Gastroesophageal sphincter (tissue), 4 donors: ENCODE measurements at regions not wholly inside any gene's neighbourhood (a gene's known extent, or its start where the extent isn't known, plus 50 kb on each side); places are given as distances from the start of the nearest gene placed in this dataset.

Experiments used
- ATAC-seq: fragments of 150-250 bp; one replicate; pipeline ENCODE4 v1.9.1; 2016; ENCODE audit warnings: mild to moderate bottlenecking, moderate library complexity
- H3K27ac ChIP-seq, 4 donors: fragments of 200-600 bp; sonication (generic) in 3 of 4; 1 replicate in 3 of 4; 2 replicates in 1 of 4; pipeline ENCODE4 v1.5.1; 2016 to 2019
- H3K27me3 ChIP-seq: fragments of 200-600 bp; sonication (generic); one replicate; pipeline ENCODE4 v1.5.1; 2019
- H3K36me3 ChIP-seq, 2 donors: fragments of 200-600 bp; sonication (generic); one replicate each; pipeline ENCODE4 v1.5.1; 2019; ENCODE audit warnings: control low read depth in 1 of 2
- H3K4me1 ChIP-seq, 3 donors: fragments of 200-600 bp; sonication (generic); 1 replicate in 2 of 3; 2 replicates in 1 of 3; pipeline ENCODE4 v1.5.1; 2016 to 2019; ENCODE audit warnings: control low read depth in 2 of 3
- H3K4me3 ChIP-seq, 2 donors: fragments of 200-600 bp; sonication (generic); one replicate each; pipeline ENCODE4 v1.5.1; 2019; ENCODE audit warnings: mild to moderate bottlenecking in 1 of 2, moderate library complexity in 1 of 2
- H3K9me3 ChIP-seq, 3 donors: fragments of 200-600 bp; sonication (generic); one replicate each; pipeline ENCODE4 v1.5.1; 2017 to 2019; ENCODE audit warnings: control low read depth in 2 of 3
- EP300 ChIP-seq: sonication (generic); formaldehyde crosslinking; IDR thresholded peaks from one replicate; pipeline ENCODE4 v1.6.1; 2017; ENCODE audit warnings: antibody characterized with exemption, mild to moderate bottlenecking
- POLR2A ChIP-seq, 2 donors: fragments of 450-650 bp; IDR thresholded peaks; one replicate each; pipeline ENCODE4 v1.6.1; 2017; ENCODE audit warnings: antibody characterized with exemption in 2 of 2, mild to moderate bottlenecking in 2 of 2, moderate library complexity in 1 of 2
- POLR2AphosphoS5 ChIP-seq: sonication (generic); formaldehyde crosslinking; IDR thresholded peaks from one replicate; pipeline ENCODE4 v1.6.1; 2017; ENCODE audit warnings: antibody characterized with exemption
- WGBS, 2 donors: methylation state at CpG; one replicate each; pipeline ENCODE4 v1.1.5; 2018; ENCODE audit warnings: low coverage in 1 of 2; 5-methylcytosine and 5-hydroxymethylcytosine counted together
- TF ChIP-seq, protein P1 (sequence below), 4 experiments: fragments of 200-600 bp in 2 of 4; fragments of 450-650 bp in 2 of 4; sonication (generic) in 1 of 4; IDR thresholded peaks; one replicate each; pipeline ENCODE4 v1.5.1; 2017 to 2019; ENCODE audit warnings: antibody characterized with exemption in 4 of 4, mild to moderate bottlenecking in 2 of 4, moderate library complexity in 2 of 4

GRCh38 chr15:77553695-77554094 lies 79.0 kb downstream of the LINGO1 start:
- Histone ChIP-seq H3K36me3 (no peaks in the 10 kb centered on the region), H3K27ac (no peak overlapping the region), H3K4me1 (no peaks in the 10 kb centered on the region), H3K27me3 (no peaks in the 10 kb centered on the region), H3K4me3 (no peak overlapping the region), H3K9me3 (no peaks in the 10 kb centered on the region)
- ATAC-seq: no peak
- WGBS, 2 donors: 82% methylated on average over 6 of the region's 6 CpGs; no CpG with 5 or more reads in 1 of the 2 donors
- TF ChIP-seq, protein P1, sequence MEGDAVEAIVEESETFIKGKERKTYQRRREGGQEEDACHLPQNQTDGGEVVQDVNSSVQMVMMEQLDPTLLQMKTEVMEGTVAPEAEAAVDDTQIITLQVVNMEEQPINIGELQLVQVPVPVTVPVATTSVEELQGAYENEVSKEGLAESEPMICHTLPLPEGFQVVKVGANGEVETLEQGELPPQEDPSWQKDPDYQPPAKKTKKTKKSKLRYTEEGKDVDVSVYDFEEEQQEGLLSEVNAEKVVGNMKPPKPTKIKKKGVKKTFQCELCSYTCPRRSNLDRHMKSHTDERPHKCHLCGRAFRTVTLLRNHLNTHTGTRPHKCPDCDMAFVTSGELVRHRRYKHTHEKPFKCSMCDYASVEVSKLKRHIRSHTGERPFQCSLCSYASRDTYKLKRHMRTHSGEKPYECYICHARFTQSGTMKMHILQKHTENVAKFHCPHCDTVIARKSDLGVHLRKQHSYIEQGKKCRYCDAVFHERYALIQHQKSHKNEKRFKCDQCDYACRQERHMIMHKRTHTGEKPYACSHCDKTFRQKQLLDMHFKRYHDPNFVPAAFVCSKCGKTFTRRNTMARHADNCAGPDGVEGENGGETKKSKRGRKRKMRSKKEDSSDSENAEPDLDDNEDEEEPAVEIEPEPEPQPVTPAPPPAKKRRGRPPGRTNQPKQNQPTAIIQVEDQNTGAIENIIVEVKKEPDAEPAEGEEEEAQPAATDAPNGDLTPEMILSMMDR (IDR thresholded peaks at IDR 0.05): no peak
- TF ChIP-seq POLR2AphosphoS5 (no peak), POLR2A (IDR thresholded peaks at IDR 0.05) (no peak), EP300 (no peak)

GRCh38 chr15:77553257-77553656 lies 79.5 kb downstream of the LINGO1 start:
- WGBS, 2 donors: 90 to 94% methylated on average over 3 of the region's 3 CpGs
- Histone ChIP-seq H3K27me3 (no peaks in the 10 kb centered on the region), H3K36me3 (no peaks in the 10 kb centered on the region), H3K9me3 (no peaks in the 10 kb centered on the region), H3K4me1 (no peaks in the 10 kb centered on the region), H3K4me3 (no peak overlapping the region), H3K27ac (no peak overlapping the region)
- ATAC-seq: no peak
- TF ChIP-seq, protein P1 (IDR thresholded peaks at IDR 0.05): no peak
- no peak for TF ChIP-seq EP300
- TF ChIP-seq POLR2AphosphoS5: no peak
- TF ChIP-seq POLR2A (IDR thresholded peaks at IDR 0.05): no peak

DNA sequence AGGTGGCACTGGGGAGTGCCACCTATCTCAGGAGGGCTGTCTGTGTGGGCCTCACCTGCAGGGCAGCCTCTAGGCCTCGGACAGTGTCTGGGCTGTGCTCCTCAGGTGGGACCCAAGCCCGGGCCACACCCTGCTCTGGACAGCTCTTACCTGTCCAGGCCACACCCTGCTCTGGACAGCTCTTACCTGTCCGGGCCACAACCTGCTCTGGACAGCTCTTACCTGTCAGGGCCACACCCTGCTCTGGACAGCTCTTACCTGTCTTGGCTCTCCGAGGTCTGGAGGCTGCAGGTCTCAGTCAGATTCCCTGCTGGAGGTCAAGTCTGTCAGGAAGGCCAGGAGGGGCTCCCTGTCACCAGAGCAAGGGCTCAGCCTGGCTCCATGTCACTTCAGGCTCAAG lies 80.6 kb downstream of the LINGO1 start:
- H3K27me3 ChIP-seq: no peaks in the 10 kb centered on the region
- H3K4me3 ChIP-seq: no peak overlapping the region
- H3K4me1 ChIP-seq: no peaks in the 10 kb centered on the region
- H3K9me3 ChIP-seq: no peaks in the 10 kb centered on the region
- WGBS, 2 donors: 100% methylated on average over 1 of the region's 4 CpGs; no CpG with 5 or more reads in 1 of the 2 donors
- ATAC-seq: no peak
- TF ChIP-seq, protein P1 (IDR thresholded peaks at IDR 0.05): no peak
- TF ChIP-seq POLR2AphosphoS5 (no peak), POLR2A (IDR thresholded peaks at IDR 0.05) (no peak), EP300 (no peak)
- no peaks in the 10 kb centered on the region for H3K36me3 ChIP-seq
- no peak overlapping the region for H3K27ac ChIP-seq

GRCh38 chr15:77550301-77551251 lies 82.1 kb downstream of the LINGO1 start:
- no peaks in the 10 kb centered on the region for H3K4me1 ChIP-seq
- TF ChIP-seq EP300 (no peak), POLR2A (IDR thresholded peaks at IDR 0.05) (no peak), POLR2AphosphoS5 (no peak)
- TF ChIP-seq, protein P1 (IDR thresholded peaks at IDR 0.05): no peak
- no peak for ATAC-seq
- no peak overlapping the region for H3K4me3 ChIP-seq
- no peak overlapping the region for H3K27ac ChIP-seq
- no peaks in the 10 kb centered on the region for H3K27me3 ChIP-seq
- no peaks in the 10 kb centered on the region for H3K36me3 ChIP-seq
- H3K9me3 ChIP-seq: no peaks in the 10 kb centered on the region
- 100% methylated on average over 2 of the region's 13 CpGs; no CpG with 5 or more reads in 1 of the 2 donors for WGBS, 2 donors
